Ascending aorta (tissue), 2 donors: ENCODE measurements at regions not wholly inside any gene's neighbourhood (a gene's known extent, or its start where the extent isn't known, plus 50 kb on each side); places are given as distances from the start of the nearest gene placed in this dataset.

ENCODE experiments used
- DNase-seq, 2 donors: peaks; one replicate each; pipeline ENCODE4 v3.0.0-alpha.2; 2019; ENCODE audit warnings: low spot score in 2 of 2
- H3K27ac ChIP-seq, 2 donors: fragments of 200-600 bp; sonication (generic); one replicate each; pipeline ENCODE4 v1.5.1; 2016 to 2017; ENCODE audit warnings: mild to moderate bottlenecking in 1 of 2
- H3K27me3 ChIP-seq: fragments of 200-600 bp; sonication (generic); one replicate; pipeline ENCODE4 v1.5.1; 2017
- H3K36me3 ChIP-seq, 2 donors: fragments of 200-600 bp; sonication (generic); one replicate each; pipeline ENCODE4 v1.5.1; 2016
- H3K4me1 ChIP-seq, 2 donors: fragments of 200-600 bp; sonication (generic); one replicate each; pipeline ENCODE4 v1.5.1; 2016 to 2017; ENCODE audit warnings: mild to moderate bottlenecking in 1 of 2
- H3K4me3 ChIP-seq, 2 donors: fragments of 200-600 bp; sonication (generic); one replicate each; pipeline ENCODE4 v1.5.1; 2016 to 2017; ENCODE audit warnings: mild to moderate bottlenecking in 1 of 2
- H3K9me3 ChIP-seq, 2 donors: fragments of 200-600 bp; sonication (generic); one replicate each; pipeline ENCODE4 v1.5.1; 2016
- intact Hi-C: fragments of 100-400 bp; cut with DNase I; formaldehyde crosslinking; loops from one replicate; pipeline ENCODE4 v1.15.1; 2023
- TF ChIP-seq, protein P1 (sequence below), 3 experiments: fragments of 200-600 bp in 2 of 3; fragments of 450-650 bp in 1 of 3; sonication (generic) in 2 of 3; IDR thresholded peaks; one replicate each; pipeline ENCODE4 v1.5.1; 2016 to 2019; ENCODE audit warnings: antibody characterized with exemption in 3 of 3, mild to moderate bottlenecking in 1 of 3, moderate library complexity in 1 of 3

DNA sequence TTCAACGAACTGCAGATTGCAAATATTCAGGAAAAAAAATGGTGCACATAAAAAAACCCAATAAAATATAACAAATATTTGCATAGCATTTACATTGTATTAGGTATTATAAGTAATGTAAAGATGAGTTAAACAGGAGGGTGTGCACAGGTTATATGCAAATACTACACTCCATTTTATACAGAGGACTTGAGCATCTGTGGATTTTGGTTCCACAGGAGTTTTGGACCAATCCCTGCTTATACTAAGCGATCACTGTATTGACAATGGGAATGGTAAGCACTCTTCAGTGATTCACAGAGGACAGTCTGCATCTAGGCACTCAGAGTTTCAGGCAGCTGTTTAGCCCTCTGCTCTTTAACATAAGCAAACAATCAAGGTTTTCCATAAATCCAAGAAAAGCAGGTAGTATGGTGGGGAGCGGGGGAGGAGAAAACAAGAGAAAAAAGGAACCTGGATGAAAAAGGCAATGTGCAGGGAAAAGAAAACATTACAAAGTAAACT, 206.0 kb upstream of the PARD3B start:
- DNase-seq: no peak
- Histone ChIP-seq H3K36me3 (no peaks in the 10 kb centered on the region), H3K4me3 (no peak overlapping the region), H3K27ac (no peak overlapping the region), H3K9me3 (no peaks in the 10 kb centered on the region), H3K27me3 (no peaks in the 10 kb centered on the region), H3K4me1 (no peaks in the 10 kb centered on the region)
- TF ChIP-seq, protein P1, sequence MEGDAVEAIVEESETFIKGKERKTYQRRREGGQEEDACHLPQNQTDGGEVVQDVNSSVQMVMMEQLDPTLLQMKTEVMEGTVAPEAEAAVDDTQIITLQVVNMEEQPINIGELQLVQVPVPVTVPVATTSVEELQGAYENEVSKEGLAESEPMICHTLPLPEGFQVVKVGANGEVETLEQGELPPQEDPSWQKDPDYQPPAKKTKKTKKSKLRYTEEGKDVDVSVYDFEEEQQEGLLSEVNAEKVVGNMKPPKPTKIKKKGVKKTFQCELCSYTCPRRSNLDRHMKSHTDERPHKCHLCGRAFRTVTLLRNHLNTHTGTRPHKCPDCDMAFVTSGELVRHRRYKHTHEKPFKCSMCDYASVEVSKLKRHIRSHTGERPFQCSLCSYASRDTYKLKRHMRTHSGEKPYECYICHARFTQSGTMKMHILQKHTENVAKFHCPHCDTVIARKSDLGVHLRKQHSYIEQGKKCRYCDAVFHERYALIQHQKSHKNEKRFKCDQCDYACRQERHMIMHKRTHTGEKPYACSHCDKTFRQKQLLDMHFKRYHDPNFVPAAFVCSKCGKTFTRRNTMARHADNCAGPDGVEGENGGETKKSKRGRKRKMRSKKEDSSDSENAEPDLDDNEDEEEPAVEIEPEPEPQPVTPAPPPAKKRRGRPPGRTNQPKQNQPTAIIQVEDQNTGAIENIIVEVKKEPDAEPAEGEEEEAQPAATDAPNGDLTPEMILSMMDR (IDR thresholded peaks at IDR 0.05): no peak
- intact Hi-C loops: no loop called here

DNA sequence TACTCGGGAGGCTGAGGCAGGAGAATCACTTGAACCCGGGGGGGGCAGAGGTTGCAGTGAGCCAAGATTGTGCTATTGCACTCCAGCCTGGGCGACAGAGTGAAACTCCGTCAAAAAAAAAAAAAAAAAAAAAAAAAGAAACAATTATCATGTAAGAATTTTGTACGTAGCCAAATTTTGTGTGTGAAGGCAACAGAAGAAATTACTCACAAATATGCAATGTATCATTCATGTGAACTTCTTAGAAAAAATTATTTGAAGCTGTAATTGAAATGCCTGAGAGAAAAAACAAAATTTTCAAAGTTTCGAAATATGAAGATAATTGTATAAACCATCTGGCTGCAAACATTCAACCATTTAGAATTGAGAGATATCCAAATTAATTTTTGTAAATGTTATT, 204.8 kb upstream of the PARD3B start:
- Histone ChIP-seq H3K4me3 (no peak overlapping the region), H3K36me3 (no peaks in the 10 kb centered on the region), H3K4me1 (no peaks in the 10 kb centered on the region), H3K27me3 (no peaks in the 10 kb centered on the region), H3K9me3 (no peaks in the 10 kb centered on the region), H3K27ac (no peak overlapping the region)
- no peak for DNase-seq
- TF ChIP-seq, protein P1 (IDR thresholded peaks at IDR 0.05): no peak
- intact Hi-C loops: no loop called here

DNA sequence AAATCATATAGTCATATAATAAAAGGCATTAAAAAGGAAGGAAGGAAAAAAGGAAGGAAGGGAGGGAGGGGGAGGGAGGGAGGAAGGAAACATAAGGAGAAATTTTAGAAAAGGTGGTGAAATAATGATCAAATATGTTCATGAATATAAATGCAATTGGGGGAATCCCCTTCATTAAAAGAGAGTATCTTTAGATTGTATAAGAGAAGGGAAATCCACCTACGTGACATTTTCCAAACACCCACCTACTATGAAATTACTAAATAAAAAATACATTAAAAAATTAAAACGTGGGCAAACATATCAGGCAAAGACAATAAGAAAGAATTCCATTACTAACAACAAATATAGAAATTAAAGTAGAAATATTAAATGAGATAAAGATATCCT, 203.4 kb upstream of the PARD3B start:
- Histone ChIP-seq H3K4me3 (no peak overlapping the region), H3K27me3 (no peaks in the 10 kb centered on the region), H3K4me1 (no peaks in the 10 kb centered on the region), H3K27ac (no peak overlapping the region), H3K36me3 (no peaks in the 10 kb centered on the region), H3K9me3 (no peaks in the 10 kb centered on the region)
- intact Hi-C loops: no loop called here
- TF ChIP-seq, protein P1 (IDR thresholded peaks at IDR 0.05): no peak
- no peak for DNase-seq

DNA sequence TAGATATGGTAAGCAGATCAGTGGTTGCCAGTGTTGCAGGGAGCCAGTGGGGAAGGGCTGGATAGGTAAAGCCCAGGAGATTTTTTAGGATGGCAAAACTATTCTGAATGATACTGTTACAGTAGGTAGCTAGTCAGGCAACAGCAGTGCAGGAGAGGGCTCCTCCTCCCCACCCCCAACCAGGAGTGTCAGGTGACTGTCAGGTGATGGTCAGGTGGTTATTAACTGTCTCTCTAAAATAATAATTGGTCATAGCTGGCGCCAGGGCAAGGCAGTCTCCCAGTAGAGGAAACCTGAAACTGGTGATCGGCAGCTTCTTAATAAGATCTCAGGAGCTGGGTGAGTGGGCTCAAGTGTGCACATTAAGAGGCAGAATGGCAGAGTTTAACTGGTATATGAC, 201.6 kb upstream of the PARD3B start:
- TF ChIP-seq, protein P1 (IDR thresholded peaks at IDR 0.05): no peak
- no peaks in the 10 kb centered on the region for H3K36me3 ChIP-seq
- no peak overlapping the region for H3K27ac ChIP-seq
- DNase-seq: no peak
- H3K9me3 ChIP-seq: no peaks in the 10 kb centered on the region
- no peaks in the 10 kb centered on the region for H3K4me1 ChIP-seq
- intact Hi-C loops: no loop called here
- H3K27me3 ChIP-seq: no peaks in the 10 kb centered on the region
- no peak overlapping the region for H3K4me3 ChIP-seq

GRCh38 chr2:204344119-204344518, 201.2 kb upstream of the PARD3B start:
- intact Hi-C loops: no loop called here
- Histone ChIP-seq H3K36me3 (no peaks in the 10 kb centered on the region), H3K27me3 (no peaks in the 10 kb centered on the region), H3K9me3 (no peaks in the 10 kb centered on the region), H3K27ac (no peak overlapping the region), H3K4me1 (no peaks in the 10 kb centered on the region), H3K4me3 (no peak overlapping the region)
- TF ChIP-seq, protein P1 (IDR thresholded peaks at IDR 0.05): no peak
- DNase-seq: no peak

- TF ChIP-seq, protein P1 (IDR thresholded peaks at IDR 0.05): no peak
- Histone ChIP-seq H3K4me3 (no peak overlapping the region), H3K4me1 (no peaks in the 10 kb centered on the region), H3K36me3 (no peaks in the 10 kb centered on the region), H3K9me3 (no peaks in the 10 kb centered on the region), H3K27ac (no peak overlapping the region), H3K27me3 (no peaks in the 10 kb centered on the region)
- intact Hi-C loops: no loop called here
- DNase-seq: no peak
Measured at GRCh38 chr2:204346906-204347305, 198.4 kb upstream of the PARD3B start.
